ENCODE measurements at regions not wholly inside any gene's neighbourhood (a gene's known extent, or its start where the extent isn't known, plus 50 kb on each side); places are given as distances from the start of the nearest gene placed in this dataset.

DNA sequence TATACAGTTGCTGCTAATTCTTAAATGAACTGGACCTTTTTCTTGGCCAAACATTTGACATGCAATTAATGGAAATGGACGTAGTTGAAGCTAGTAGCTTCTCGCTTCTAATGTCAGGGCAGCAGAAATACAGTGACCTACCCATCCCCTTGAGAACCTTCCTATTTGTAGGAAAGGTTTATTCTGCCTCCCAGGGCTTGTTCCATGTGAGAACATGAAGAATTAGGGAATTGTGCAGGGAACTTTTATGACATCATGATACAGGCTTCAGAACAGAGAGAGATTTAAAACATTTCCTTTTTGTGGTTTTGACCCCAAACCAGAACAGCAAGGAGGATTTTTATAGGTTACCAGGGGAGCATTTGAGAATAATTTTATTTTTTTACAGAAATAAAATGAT, 406.6 kb upstream of the PPP2R3A start:
- TF ChIP-seq MAFK (IDR thresholded peaks at IDR 0.05; ENCODE audit: low read depth, low read length), result no peak
- TF ChIP-seq FOS (IDR thresholded peaks at IDR 0.05; ENCODE audit: low read depth, low read length), result no peak
- TF ChIP-seq, protein P1, sequence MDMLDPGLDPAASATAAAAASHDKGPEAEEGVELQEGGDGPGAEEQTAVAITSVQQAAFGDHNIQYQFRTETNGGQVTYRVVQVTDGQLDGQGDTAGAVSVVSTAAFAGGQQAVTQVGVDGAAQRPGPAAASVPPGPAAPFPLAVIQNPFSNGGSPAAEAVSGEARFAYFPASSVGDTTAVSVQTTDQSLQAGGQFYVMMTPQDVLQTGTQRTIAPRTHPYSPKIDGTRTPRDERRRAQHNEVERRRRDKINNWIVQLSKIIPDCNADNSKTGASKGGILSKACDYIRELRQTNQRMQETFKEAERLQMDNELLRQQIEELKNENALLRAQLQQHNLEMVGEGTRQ (IDR thresholded peaks at IDR 0.05; ENCODE audit: low read depth, low read length), result no peak
- no peak for TF ChIP-seq CEBPB (IDR thresholded peaks at IDR 0.05; ENCODE audit: low read depth, low read length)
- dilution Hi-C loops (cut with HindIII; ENCODE audit: low sequenced_read_pairs, unreplicated experiment), result no loop called here

More for the DNA sequence above, 406.6 kb upstream of the PPP2R3A start:
- H3K18ac ChIP-seq (ENCODE audit: low read depth, low read length), result no peak overlapping the region
- no peak overlapping the region for H3K56ac ChIP-seq (ENCODE audit: extremely low read depth, insufficient read depth, low read length)
- no peaks in the 10 kb centered on the region for H3K27me3 ChIP-seq (ENCODE audit: control insufficient read depth, insufficient read depth, low read length)
- no peak overlapping the region for H2BK15ac ChIP-seq (ENCODE audit: low read depth, low read length)
- ChIA-PET POLR2A (ENCODE audit: unreplicated experiment) (no interaction called here), CTCF (no interaction called here)
- no peak overlapping the region for H4K8ac ChIP-seq (ENCODE audit: low read depth in 2 of 2, low read length in 2 of 2)
- H3K23ac ChIP-seq (ENCODE audit: low read depth, low read length), result no peak overlapping the region
- no peaks in the 10 kb centered on the region for H3K9me1 ChIP-seq (ENCODE audit: insufficient read depth, low read length)
- H4K91ac ChIP-seq (ENCODE audit: insufficient read depth, low read depth, low read length), result no peak overlapping the region
- no peak overlapping the region for H3K9ac ChIP-seq (ENCODE audit: low read depth, low read length)
- no peaks in the 10 kb centered on the region for H3K4me1 ChIP-seq (ENCODE audit: control insufficient read depth, insufficient read depth, low read length)
- no peak overlapping the region for H2BK120ac ChIP-seq (ENCODE audit: low read depth, low read length)
- BruUV-seq (replicated peaks), result no TSS peak
- no CpG with 5 or more reads among the region's 2 CpGs for WGBS, 2 experiments (ENCODE audit: extremely low coverage in 2 of 2, insufficient read length in 1 of 2)
- no peak overlapping the region for H3K27ac ChIP-seq (ENCODE audit: insufficient read depth, low read length)
- no peak overlapping the region for H3K4ac ChIP-seq (ENCODE audit: low read depth, low read length)
- no peak overlapping the region for H2AK5ac ChIP-seq (ENCODE audit: low read depth, low read length)
- H2BK20ac ChIP-seq (ENCODE audit: low read depth, low read length), result no peak overlapping the region
- H4K5ac ChIP-seq (ENCODE audit: low read depth, low read length), result no peak overlapping the region
- intact Hi-C loops (cut with micrococcal nuclease) (no loop called here), in situ Hi-C loops (cut with MboI; ENCODE audit: low sequenced_read_pairs) (no loop called here)
- H3K79me1 ChIP-seq (ENCODE audit: low read depth in 1 of 2, low read length in 2 of 2), result no peaks in the 10 kb centered on the region
- H2BK5ac ChIP-seq (ENCODE audit: low read depth, low read length, poor library complexity, severe bottlenecking), result no peak overlapping the region
- no peaks in the 10 kb centered on the region for H3K9me3 ChIP-seq (ENCODE audit: control insufficient read depth, insufficient read depth, low read length)
- H2AK9ac ChIP-seq (replicated peaks; ENCODE audit: low read depth, low read length, poor library complexity), result no peak overlapping the region
- DNase-seq, result no peak
- no peak overlapping the region for H2AFZ ChIP-seq (replicated peaks; ENCODE audit: low read length, poor library complexity)
- H3K4me2 ChIP-seq (ENCODE audit: low read depth, low read length), result no peak overlapping the region
- H3K36me3 ChIP-seq (ENCODE audit: control insufficient read depth, insufficient read depth, low read length), result no peaks in the 10 kb centered on the region
- no peak overlapping the region for H3K4me3 ChIP-seq (ENCODE audit: insufficient read depth, low read depth, low read length)
- no peak overlapping the region for H3K14ac ChIP-seq (replicated peaks; ENCODE audit: low read depth, low read length)
- no peak for ATAC-seq (ENCODE audit: low read depth)
- no peaks in the 10 kb centered on the region for H4K20me1 ChIP-seq (ENCODE audit: insufficient read depth, low read length)
